HepG2 (cell line): ENCODE measurements at regions not wholly inside any gene's neighbourhood (a gene's known extent, or its start where the extent isn't known, plus 50 kb on each side); places are given as distances from the start of the nearest gene placed in this dataset.

ENCODE experiments used
- ATAC-seq: fragments of 200-7000 bp; cut with Tn5 transposase; 3 replicates; pipeline ENCODE4 v1.9.1; 2020; ENCODE audit warnings: mild to moderate bottlenecking, moderate library complexity
- BruUV-seq: library from RNA; stranded (reverse); fragments of 400-500 nt; replicated peaks from 2 replicates; lab custom pipeline; 2021; lab: Mats Ljungman, UMichigan
- CTCF ChIA-PET: fragments of 300-600 bp; formaldehyde crosslinking; extraction: SDS; loops from one replicate; lab custom pipeline; 2021; ENCODE audit warnings: low total read pairs, inconsistent platforms, low intra/inter-chr PET ratio; lab: Yijun Ruan, JAX
- POLR2A ChIA-PET: fragments of 350-600 bp; sonication (Branson Sonifier 250); formaldehyde crosslinking; loops from one replicate; lab custom pipeline; 2020; ENCODE audit warnings: antibody characterized with exemption, inconsistent platforms; lab: Yijun Ruan, JAX
- DNase-seq: peaks from one replicate; pipeline ENCODE4 v3.0.0-alpha.2; 2015; ENCODE audit warnings: low spot score
- FAIRE-seq: peaks from 3 replicates; lab custom pipeline; 2011; peaks lifted over from hg19 to GRCh38; lab: Jason Lieb, UNC
- H2AFZ ChIP-seq: one replicate; pipeline ENCODE4 v1.6.1; 2011; ENCODE audit warnings: low read length, inconsistent platforms
- H3K27ac ChIP-seq: fragments of 300-600 bp; 3 replicates; pipeline ENCODE4 v1.8.0; 2011; ENCODE audit warnings: mixed run types, mild to moderate bottlenecking, mixed read lengths, low read length, inconsistent platforms; ENCODE audit not compliant: insufficient read depth; ENCODE audit errors: extremely low read length
- H3K27me3 ChIP-seq, 2 experiments: fragments of 200-600 bp in 1 of 2; 2 replicates in 1 of 2; 3 replicates in 1 of 2; pipeline versions ENCODE4 v1.6.0 to v1.8.0; 2011; ENCODE audit warnings: low read length in 2 of 2, mild to moderate bottlenecking in 2 of 2, moderate library complexity in 2 of 2, inconsistent platforms in 1 of 2; ENCODE audit not compliant: insufficient read depth in 2 of 2, control insufficient read depth in 1 of 2
- H3K36me3 ChIP-seq, 2 experiments: fragments of 200-600 bp in 1 of 2; replicated peaks in 1 of 2; 2 replicates in 1 of 2; 3 replicates in 1 of 2; pipeline versions ENCODE4 v1.5.1 to v1.8.0; 2011; ENCODE audit warnings: low read length in 2 of 2, inconsistent platforms in 1 of 2; ENCODE audit not compliant: insufficient read depth in 2 of 2, control insufficient read depth in 1 of 2
- H3K4me1 ChIP-seq: 2 replicates; pipeline ENCODE4 v1.5.1; 2012; ENCODE audit warnings: low read length, inconsistent platforms; ENCODE audit not compliant: insufficient read depth
- H3K4me2 ChIP-seq: 2 replicates; pipeline ENCODE4 v1.6.0; 2011; ENCODE audit warnings: low read depth, low read length, inconsistent platforms
- H3K4me3 ChIP-seq, 3 experiments: fragments of 200-600 bp in 1 of 3; sonication (generic), shearing (Covaris generic) in 1 of 3; replicated peaks in 1 of 3; 2 replicates each; pipeline ENCODE4 v1.5.1; 2011 to 2016; ENCODE audit warnings: low read length in 3 of 3, inconsistent platforms in 2 of 3, low read depth in 2 of 3, mild to moderate bottlenecking in 2 of 3, control low read depth in 1 of 3, mixed read lengths in 1 of 3; ENCODE audit not compliant: insufficient read depth in 1 of 3
- H3K79me2 ChIP-seq: one replicate; pipeline ENCODE4 v1.6.1; 2011; ENCODE audit warnings: low read length, inconsistent platforms; ENCODE audit not compliant: insufficient read depth
- H3K9ac ChIP-seq: 2 replicates; pipeline ENCODE4 v1.6.0; 2011; ENCODE audit warnings: mild to moderate bottlenecking, low read depth, low read length, inconsistent platforms; ENCODE audit not compliant: insufficient read depth
- H3K9me3 ChIP-seq: 2 replicates; pipeline ENCODE4 v1.5.1; 2012; ENCODE audit warnings: mild to moderate bottlenecking, low read length
- H4K20me1 ChIP-seq: 2 replicates; pipeline ENCODE4 v1.6.0; 2011; ENCODE audit warnings: inconsistent platforms, mild to moderate bottlenecking, low read length, moderate library complexity; ENCODE audit not compliant: insufficient read depth
- ATF7 ChIP-seq, 2 experiments: fragments of 450-650 bp in 1 of 2; sonication (generic) in 1 of 2; formaldehyde crosslinking in 1 of 2; IDR thresholded peaks; 2 replicates each; pipeline versions ENCODE4 v1.4.0 to v1.6.1; 2016 to 2020; ENCODE audit warnings: antibody characterized with exemption in 1 of 2, mild to moderate bottlenecking in 1 of 2, missing genetic modification reagents in 1 of 2
- CCAR2 ChIP-seq: fragments of 200-400 bp; formaldehyde crosslinking; optimal IDR thresholded peaks from 2 replicates; pipeline ENCODE3; 2018; ENCODE audit warnings: low read depth, mild to moderate bottlenecking, low read length, moderate library complexity
- ESRRA ChIP-seq: sonication (generic); formaldehyde crosslinking; IDR thresholded peaks from 2 replicates; pipeline ENCODE4 v1.5.1; 2020; ENCODE audit warnings: mild to moderate bottlenecking, low read depth, missing genetic modification reagents
- MED13 ChIP-seq: sonication (generic); formaldehyde crosslinking; IDR thresholded peaks from 2 replicates; pipeline ENCODE4 v1.5.0; 2020; ENCODE audit warnings: missing genetic modification reagents
- MIER3 ChIP-seq: IDR thresholded peaks from 2 replicates; pipeline ENCODE4 v1.6.1; 2016; ENCODE audit warnings: missing compliant biosample characterization, borderline replicate concordance
- NCOR1 ChIP-seq: fragments of 200-600 bp; sonication (generic); IDR thresholded peaks from 2 replicates; pipeline ENCODE4 v1.7.0; 2017; ENCODE audit warnings: antibody characterized with exemption, low read length, borderline replicate concordance
- NR1H2 ChIP-seq: sonication (generic); formaldehyde crosslinking; IDR thresholded peaks from 2 replicates; pipeline ENCODE4 v1.8.1; 2022; ENCODE audit warnings: low read depth, missing genetic modification reagents, borderline replicate concordance
- ONECUT2 ChIP-seq: sonication (generic); formaldehyde crosslinking; IDR thresholded peaks from 2 replicates; pipeline ENCODE4 v1.4.0; 2020; ENCODE audit warnings: missing genetic modification reagents
- SIX1 ChIP-seq: sonication (generic); formaldehyde crosslinking; IDR thresholded peaks from 2 replicates; pipeline ENCODE4 v1.4.0; 2020; ENCODE audit warnings: missing genetic modification reagents, borderline replicate concordance
- SRY ChIP-seq: sonication (generic); formaldehyde crosslinking; IDR thresholded peaks from 2 replicates; pipeline ENCODE4 v1.8.0; 2022; ENCODE audit warnings: mild to moderate bottlenecking, missing genetic modification reagents
- TCF7 ChIP-seq: sonication (generic); IDR thresholded peaks from 2 replicates; pipeline ENCODE4 v1.6.1; 2016; ENCODE audit warnings: antibody characterized with exemption, low read depth
- ZC3H13 ChIP-seq: sonication (generic); formaldehyde crosslinking; IDR thresholded peaks from 2 replicates; pipeline ENCODE4 v1.8.1; 2023; ENCODE audit warnings: mild to moderate bottlenecking, missing genetic modification reagents, moderate library complexity
- ZNF619 ChIP-seq: sonication (generic); formaldehyde crosslinking; IDR thresholded peaks from 2 replicates; pipeline ENCODE4 v1.4.0; 2020; ENCODE audit warnings: mild to moderate bottlenecking, missing genetic modification reagents
- ZNF672 ChIP-seq: sonication (generic); formaldehyde crosslinking; IDR thresholded peaks from 2 replicates; pipeline ENCODE4 v1.8.1; 2022; ENCODE audit warnings: missing genetic modification reagents
- WGBS: methylation state at CpG from one replicate; pipeline ENCODE4 v1.1.6; 2017; ENCODE audit warnings: low lambda C conversion rate; 5-methylcytosine and 5-hydroxymethylcytosine counted together
- in situ Hi-C: cut with HindIII; loops from 2 replicates; pipeline ENCODE4 v1.10.0; 2017; ENCODE audit warnings: low pct_unique_long_range_greater_than_20kb; ENCODE audit not compliant: extremely low pct_ligation_motif_present
- intact Hi-C: fragments of 100-400 bp; cut with micrococcal nuclease; formaldehyde crosslinking; loops from one replicate; pipeline ENCODE4 v1.10.0; 2022; ENCODE audit not compliant: unreplicated experiment
- TF ChIP-seq, protein P1 (sequence below): sonication (generic); formaldehyde crosslinking; IDR thresholded peaks from 2 replicates; pipeline ENCODE4 v1.8.1; 2023; ENCODE audit warnings: mild to moderate bottlenecking, missing genetic modification reagents, borderline replicate concordance

DNA sequence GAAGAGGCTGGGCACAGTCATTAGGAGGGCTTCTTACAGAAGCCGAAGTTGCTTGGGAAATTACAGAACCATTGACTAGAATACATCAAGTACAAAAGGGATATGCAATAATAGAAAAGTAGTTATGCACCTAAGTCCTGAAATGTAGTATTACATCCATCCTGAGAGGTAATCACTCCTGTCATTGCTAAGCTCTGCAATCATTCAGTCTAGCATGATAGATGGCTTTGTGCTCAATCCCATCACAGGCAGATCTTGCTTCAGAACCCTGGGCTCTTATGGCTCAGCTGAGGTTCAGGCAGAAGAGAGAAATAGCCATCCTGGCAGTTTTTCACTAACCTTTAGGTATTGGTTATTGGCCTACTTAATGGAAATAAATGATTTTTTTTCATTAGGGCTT, 231.7 kb upstream of the AFF2 start:
- ChIA-PET POLR2A (no interaction called here), CTCF (no interaction called here)
- no peaks in the 10 kb centered on the region for H4K20me1 ChIP-seq
- no peaks in the 10 kb centered on the region for H3K36me3 ChIP-seq
- no peaks in the 10 kb centered on the region for H3K27me3 ChIP-seq
- no peak overlapping the region for H3K4me3 ChIP-seq
- H3K9me3 ChIP-seq = no peaks in the 10 kb centered on the region
- in situ Hi-C loops = no loop called here
- FAIRE-seq (no peak), DNase-seq (no peak), ATAC-seq (no peak)
- H3K4me2 ChIP-seq = no peak overlapping the region
- H3K79me2 ChIP-seq = no peaks in the 10 kb centered on the region
- 13% methylated on average over 1 of the region's 1 CpG for whole genome bisulfite sequencing
- intact Hi-C loops = no loop called here
- no peak overlapping the region for H3K27ac ChIP-seq
- BruUV-seq = no TSS peak
- H3K4me1 ChIP-seq = no peaks in the 10 kb centered on the region
- H2AFZ ChIP-seq = no peak overlapping the region
- H3K9ac ChIP-seq = no peak overlapping the region
- TF ChIP-seq ZNF672 (CRISPR knock-in tag) (no peak), MED13 (CRISPR knock-in tag) (no peak), ONECUT2 (CRISPR knock-in tag) (no peak), CCAR2 (no peak), ATF7 (IDR thresholded peaks at IDR 0.05) (no peak), ATF7 (CRISPR knock-in tag; IDR thresholded peaks at IDR 0.05) (no peak), ZC3H13 (no peak), NR1H2 (CRISPR knock-in tag) (no peak), SRY (CRISPR knock-in tag) (no peak), TCF7 (no peak), SIX1 (CRISPR knock-in tag) (no peak), ESRRA (CRISPR knock-in tag) (no peak), NCOR1 (no peak), ZNF619 (no peak), MIER3 (CRISPR knock-in tag) (no peak)
- TF ChIP-seq, protein P1, sequence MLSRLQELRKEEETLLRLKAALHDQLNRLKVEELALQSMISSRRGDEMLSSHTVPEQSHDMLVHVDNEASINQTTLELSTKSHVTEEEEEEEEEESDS (CRISPR knock-in tag) = no peak
